Fibroblast of skin of abdomen (primary cell): ENCODE measurements at regions not wholly inside any gene's neighbourhood (a gene's known extent, or its start where the extent isn't known, plus 50 kb on each side); places are given as distances from the start of the nearest gene placed in this dataset.
A peak's percentile ranks its signal among the peaks of the same experiment; 100 is the strongest.
"Not testable (repeated sequence)": the region's sequence is repeated elsewhere in the genome, so short reads cannot be mapped to it uniquely, and the experiment has no call there.

ENCODE experiments used
- DNase-seq: peaks from one replicate; pipeline ENCODE4 v3.0.0-alpha.2; 2013

DNA sequence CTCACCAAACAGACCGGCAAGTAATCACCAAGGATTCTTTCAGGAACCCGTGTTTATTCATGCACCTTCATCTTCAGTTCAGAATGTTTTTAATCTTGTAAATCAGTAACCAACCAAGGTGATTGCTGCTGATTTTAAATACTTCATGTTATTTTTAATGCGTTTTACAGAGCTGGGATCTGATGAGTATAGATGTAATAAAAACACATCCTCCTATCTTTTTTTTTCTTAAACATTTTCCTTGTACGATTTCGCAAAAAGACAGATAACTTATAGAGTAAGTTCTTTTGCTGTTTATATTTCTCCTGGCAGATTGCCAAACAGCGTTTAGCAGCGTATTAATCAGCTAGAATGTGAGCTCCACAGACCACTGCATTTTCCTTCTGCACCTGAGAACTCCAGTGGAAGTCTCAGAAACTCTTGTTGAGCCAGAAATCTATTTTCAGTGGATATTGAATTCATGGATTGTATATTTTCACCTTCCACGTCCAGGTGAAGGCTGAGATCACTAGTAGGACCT is 397.8 kb upstream of the NRP1 start:
- DNase-seq: no peak

DNA sequence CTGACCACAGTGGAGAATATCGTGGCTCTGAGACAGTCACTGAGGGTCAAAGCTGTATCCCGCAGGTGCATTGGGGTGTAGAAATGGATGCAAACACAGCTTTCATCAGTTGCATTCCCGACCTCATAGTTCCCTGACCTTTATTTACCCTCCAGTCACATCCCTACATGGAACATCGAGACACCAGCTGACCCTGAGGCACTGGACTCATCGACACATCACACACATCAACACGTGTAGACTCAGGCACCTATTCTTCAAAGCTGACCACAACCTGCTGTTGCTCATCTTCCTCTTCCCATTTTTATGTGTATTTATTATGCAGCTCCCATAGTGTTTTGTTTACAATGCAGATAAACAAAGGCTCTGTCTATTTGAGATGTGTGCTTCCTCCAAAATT is 396.9 kb upstream of the NRP1 start:
- DNase-seq: no peak

DNA sequence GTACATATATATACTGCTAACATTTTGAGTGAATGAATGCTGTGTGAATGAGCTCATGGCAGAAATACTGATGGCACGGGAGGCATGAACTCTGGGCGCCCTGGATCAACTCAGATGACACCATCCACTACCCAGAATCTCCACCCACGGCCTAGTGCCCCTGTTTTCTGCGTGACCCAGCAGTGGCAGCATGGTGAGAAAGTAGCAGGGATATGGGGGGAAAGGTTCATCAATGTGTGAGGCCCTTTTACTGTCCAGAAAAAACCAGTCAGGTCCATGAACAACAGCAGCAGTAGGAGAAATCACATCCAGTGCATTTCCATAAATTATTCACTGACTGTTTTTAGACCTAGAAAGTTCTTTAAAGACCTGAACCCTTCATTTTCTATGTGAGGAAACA is 391.0 kb upstream of the NRP1 start:
- DNase-seq: no peak

DNA sequence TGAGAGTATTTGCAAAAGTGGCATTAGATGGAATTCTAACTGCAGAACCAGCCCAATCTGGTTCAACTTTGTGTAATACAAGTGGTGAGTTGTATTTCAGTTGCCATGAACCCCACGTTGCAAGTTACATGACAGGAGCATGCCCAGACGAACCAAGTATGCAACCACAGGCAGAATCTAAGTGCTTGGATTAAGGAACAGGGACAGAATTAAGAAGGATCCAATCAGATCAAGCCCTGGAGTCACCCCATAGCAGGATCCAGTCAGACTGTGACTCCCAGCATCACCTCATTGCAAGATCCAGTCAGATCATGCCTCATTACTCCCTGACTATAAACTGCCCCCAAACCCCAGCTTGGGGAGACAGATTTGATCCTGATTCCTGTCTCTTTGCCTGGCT is 388.7 kb upstream of the NRP1 start:
- DNase-seq: no peak

DNA sequence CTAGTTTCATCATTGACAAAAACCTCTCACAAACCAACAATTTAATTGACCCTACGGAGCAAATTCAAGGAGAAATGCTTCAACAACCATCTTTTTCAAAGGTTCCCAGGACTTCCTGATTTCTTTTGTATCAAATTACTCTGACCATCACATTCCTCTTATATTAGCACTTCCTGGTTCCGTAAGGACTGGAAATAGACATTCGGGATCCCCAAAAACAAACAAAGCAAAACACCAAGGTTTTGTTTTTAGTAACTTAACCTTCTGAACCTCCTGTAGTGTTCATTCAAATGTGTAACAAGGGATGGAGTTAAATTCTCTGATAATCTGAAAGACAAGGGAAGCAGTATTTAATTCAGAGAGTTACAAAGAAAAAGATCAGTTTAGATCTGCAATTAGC is 387.6 kb upstream of the NRP1 start:
- no peak for DNase-seq

DNA sequence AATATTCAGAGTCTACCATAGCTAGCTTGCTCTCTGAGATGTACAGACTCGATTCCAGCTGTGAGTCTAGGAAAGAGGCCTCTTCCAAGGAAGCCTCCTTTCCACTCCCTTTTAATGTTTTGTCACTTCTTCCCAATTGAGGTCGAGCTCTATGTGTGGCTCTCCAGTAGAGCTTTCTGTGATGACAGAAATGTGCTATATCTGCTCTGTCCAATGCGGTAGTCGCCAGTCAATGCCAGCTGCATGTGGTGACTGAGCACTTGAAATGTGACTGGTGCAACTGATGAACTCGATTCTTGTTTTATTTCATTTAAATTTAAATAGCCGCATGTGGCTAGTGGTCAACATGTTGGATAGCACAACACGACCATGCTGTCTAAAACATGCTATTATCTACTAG is 387.0 kb upstream of the NRP1 start:
- no peak for DNase-seq

DNA sequence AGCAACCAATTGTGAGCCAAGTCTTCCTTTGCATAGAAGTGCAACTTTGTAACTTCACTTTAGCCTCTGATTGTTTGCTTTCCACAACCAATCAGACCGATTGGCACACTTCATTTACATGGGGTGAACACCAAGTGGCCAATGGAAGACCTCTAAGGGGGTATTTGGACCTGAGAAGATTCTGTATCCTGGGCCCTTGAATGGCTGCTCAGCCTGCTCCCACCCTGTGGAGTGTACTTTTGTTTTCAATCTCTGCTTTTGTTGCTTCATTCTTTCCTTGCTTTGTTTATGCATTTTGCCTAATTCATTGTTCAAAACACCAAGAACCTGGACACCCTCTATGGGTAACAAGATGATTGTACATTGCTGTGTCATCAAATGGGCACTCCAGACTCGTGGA is 385.7 kb upstream of the NRP1 start:
- DNase-seq: no peak

DNA sequence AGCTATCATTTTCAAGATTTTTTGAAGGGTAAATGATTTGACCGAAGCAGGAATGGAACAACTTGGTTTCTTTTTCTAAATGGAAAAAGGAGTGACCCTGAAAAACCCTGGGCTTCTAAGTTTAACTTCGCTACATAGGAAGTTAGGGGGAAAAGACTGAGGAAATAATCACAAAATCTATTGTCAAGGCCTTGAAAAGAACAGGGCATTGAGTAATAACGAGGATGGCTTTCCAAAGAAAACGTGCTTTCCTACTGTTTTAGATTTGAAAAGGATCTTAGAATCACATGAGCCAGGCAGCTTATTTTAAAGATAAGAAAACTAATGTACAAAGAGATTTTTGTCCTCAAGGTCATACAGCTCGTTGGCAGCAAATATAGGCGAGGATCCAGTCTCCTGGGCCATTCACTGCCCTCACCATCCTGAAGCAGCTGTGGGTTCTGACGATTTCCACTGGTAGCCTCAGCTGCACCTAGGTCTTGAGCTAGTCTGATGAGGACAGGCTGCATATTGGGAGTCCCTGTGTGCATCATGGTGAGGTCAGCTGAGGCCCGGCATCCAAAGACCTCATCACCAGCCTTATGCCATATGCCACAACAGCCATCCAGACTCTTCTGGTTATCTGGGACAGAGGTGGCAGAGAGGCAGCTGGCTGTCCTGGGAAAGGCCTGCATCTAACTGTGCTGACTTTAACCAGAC is 384.7 kb upstream of the NRP1 start:
- no peak for DNase-seq

DNA sequence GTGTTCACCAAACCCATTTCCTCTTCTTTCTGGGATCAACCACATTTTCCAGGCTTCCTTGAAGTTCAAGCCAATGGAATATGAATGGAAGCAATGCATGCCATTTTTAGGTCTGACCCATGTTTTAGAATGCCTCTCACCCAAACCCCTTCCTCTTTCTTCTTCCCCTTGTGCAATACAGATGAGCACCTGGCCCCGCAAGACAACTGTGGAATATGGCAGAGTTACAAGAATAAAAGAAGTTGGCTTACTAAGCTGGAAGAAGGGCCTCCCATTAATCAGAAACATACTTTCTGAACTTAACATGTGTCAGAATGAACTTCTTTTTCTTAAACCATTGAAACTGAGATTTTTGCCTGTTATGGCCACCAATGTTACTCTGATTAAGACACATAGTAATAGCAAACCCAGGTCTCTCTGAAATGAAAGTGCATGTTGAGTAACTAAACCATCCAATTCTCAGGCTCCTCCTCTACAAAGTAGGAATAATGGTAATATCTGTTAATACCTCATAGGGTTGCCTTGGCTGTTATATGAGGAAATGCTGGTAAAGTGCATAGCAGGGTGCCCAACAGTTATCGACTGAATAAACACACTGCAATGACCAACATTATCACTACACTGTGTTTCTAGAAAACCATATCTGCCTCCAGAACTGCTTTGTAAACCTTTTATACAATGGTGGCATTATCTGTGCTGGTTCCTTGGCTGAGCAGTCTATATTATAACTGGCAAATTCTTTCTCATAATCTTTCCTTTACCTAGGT is 382.2 kb upstream of the NRP1 start:
- peak; percentile 12 for DNase-seq

DNA sequence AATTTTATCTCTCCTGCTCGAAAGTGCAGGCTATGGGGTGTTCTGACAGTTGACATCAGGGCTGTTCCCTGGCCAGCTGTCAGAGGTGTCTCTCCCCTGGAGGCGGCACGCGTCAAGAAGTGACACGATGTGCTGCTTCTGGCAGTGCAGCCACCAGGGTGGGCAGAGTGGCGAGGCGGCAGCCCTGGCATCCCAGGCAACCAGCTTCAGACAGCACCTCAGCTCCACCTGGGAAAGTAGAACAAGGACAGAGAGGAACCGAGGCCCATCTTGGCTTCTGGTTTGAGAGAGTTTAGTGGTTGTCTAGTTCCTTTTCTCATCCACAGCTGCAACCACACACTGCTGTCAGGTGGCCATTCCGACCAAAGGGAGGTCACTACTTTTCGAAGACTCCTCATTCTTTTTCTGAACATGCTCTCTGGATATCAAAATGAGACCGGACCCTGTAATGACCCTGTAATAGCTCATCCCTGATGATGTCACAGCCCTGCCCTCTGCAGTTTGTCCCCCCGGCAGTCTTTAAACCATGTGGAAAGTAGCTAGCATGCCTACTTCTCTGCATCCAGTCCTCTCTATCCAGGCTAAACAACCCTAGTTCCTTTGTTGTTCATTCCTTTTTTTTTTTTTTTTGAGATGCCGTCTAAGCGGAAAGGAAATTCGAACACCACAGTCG is 381.0 kb upstream of the NRP1 start:
- DNase-seq: no peak

DNA sequence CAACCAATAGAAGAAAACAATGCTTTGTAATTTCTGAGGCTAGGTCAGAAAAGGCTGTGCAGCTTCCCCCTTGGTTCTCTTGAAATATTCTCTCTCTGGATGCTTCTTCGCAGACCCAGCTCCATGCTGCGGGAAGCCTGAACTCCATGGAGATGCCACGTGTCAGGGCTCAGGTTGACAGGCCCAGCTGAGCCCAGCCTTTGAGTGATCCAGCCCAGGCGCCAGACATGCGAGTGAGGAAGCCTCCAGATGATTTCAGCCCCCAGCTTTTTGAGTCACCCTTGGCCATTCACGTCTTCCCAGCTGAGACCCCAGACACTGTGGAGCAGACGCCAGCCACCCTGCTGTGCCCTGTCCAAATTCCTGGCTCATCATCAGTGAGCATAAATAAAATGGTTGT is 378.4 kb upstream of the NRP1 start:
- DNase-seq: no peak

DNA sequence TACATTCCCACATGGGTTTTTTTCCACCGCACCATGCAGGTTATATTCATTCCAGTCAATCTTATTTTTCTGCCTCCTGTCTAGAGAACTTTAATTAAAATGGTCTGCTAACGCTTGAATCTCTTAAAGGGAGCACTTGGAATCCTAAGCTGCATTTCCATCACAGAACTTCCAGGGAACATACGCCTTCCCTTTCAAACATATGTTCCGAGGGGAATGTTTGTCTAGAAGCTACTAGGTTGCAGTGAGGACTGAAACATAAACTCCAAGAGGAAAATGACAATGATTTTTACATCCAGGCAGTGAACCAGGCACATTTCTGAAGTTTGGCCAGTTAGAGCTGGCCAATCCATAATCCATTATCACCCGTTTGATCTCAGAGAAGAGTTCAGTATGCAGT is 375.5 kb upstream of the NRP1 start:
- no peak for DNase-seq

DNA sequence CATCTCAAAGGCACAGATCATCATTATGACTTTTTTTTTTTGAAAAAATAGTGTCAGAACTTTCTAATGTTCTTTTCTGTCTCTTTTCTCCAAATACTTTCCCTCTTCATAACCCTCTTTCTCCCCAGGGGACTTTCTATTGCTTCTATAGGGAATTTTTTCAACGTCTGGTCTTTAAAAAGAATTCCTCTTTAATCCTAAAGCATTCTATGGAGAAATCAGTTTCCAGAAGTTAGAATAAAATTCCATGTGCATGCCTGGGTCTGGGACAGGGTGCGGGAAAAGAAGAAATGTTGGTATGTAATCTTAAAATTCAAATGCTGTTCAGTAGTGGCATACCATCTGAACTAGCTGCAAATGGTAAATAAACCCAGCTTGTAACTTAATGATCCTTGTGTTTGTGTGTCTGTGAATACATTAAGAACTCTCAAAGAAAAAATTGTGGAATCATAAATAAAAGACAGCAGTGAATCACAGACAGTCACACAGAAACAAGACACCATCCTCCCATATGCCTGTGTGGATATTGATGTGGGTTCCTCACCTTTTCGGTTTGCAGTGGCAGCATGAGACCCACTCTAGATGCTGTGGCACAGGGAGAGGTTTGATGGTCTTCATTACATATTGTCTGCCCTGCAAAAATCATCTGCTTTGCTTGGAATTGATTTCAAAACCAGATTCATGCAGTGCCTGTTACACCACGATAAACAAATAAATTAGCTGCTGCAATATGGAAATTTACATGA is 374.7 kb upstream of the NRP1 start:
- DNase-seq: peak; percentile 58

DNA sequence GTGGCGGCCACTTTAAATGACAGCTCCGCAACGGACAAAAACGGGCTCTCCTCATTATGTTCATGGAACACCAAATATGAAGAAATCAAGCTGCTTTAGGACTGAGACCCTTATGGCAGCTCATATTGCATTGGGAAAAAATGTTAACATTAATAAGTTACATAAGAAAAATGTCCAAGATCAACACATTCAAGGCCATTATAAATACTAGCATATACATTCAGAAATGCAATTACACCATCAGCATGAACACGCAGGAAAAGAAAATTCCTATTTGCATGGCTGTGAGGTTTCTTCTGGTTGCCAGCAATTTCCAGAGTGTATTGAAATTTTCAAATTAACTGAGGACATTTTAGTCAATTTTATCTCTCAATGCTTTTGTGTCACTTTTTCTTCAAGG is 374.1 kb upstream of the NRP1 start:
- DNase-seq: no peak

DNA sequence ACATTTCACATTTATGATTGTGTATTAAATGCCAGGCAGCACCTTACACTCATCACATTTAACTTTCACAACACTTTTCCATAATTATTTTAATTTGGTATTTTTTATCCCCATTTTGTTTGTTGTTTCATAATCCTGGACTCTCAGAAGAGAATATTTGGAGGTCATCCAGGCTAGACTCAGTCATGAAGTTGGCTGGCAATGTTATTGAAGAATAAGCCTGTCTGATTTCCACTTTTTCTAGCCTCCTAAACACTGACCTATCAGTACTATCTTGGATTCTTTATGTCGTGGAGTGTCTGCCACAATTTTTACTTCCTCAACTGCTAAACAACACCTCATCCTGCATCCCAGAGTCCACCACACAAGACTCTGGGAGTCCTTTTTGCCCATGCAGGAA is 372.3 kb upstream of the NRP1 start:
- DNase-seq: no peak

DNA sequence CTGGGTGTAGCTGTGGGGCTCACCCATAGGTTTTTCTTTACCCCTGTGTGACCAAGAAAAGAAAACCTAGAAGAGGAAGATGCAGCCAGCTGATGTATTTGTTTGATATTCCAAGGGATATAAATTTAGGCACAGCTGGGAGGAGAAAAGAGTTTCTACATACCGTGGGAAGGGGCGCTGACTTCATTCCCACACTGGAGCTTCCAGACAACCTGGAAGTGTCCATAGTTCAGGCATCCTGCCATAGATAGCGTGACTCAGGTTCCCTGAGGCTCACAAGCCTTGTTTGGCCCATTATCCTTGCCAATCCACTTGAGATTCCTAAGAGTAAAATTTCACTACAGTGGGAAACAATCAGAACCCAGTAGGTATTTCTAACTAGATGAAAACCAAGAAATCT is 371.7 kb upstream of the NRP1 start:
- peak; percentile 71 for DNase-seq

DNA sequence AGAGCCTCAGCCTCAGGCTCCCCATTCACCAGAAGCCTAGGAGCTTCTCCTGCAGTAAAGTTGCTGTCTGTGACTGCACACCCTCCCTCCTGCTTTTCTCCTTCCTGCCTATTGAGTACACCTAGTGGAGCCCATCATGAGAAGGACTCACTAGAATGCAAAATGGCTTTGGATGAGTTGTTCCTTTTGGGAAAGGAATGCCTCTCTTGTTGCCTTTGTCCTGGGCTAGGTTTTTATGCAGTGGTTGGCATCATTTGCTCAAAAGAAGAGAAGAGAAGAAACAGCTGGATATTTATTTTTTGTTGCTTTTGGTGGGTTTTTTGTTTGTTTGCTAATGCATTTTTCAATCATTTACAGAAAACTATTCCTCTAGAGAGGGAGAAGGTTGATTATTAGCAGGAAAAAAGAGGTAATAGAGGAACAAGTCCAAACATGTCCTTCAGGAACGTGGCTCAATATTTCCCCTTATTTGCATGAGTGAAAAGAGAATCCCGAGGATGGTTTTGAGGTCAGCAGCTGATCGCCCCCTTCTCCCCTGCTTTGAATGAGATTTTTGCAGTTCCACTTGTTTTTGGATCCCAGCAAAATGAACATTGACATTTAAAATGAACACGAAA is 369.9 kb upstream of the NRP1 start:
- DNase-seq: no peak

DNA sequence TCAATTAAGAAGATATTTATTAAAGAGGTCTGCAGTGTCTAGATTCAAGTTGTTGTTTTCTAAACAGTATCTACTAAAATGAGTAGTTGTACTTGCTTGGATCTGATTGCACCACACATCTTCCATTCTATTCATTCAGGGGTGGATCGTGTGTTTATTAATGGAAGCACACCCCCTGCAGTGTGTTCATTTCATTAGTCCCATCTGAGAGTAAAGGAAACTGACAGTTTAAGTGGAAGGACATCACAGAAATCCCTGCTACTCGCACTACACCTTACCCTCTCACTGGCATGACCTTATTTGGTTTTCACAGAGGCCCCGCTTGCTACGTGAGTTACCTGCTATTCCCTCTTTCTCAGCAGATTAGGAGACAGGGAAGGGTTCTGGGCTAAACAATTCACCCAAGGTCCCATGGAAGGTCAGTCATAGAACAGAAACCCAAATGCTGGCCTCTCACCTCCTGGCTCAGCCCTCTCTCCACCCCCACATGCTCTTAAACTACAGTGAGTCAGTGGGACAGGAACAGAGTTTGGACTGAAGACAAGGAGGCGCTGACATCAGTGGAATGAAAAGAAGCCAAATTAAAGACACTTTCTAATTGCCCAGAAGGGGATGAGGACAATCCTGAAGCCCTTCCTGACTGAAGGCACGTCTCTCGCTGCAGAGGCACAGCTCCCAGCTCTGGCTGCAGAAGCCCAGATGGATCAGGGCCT is 369.2 kb upstream of the NRP1 start:
- DNase-seq: peak; percentile 56

DNA sequence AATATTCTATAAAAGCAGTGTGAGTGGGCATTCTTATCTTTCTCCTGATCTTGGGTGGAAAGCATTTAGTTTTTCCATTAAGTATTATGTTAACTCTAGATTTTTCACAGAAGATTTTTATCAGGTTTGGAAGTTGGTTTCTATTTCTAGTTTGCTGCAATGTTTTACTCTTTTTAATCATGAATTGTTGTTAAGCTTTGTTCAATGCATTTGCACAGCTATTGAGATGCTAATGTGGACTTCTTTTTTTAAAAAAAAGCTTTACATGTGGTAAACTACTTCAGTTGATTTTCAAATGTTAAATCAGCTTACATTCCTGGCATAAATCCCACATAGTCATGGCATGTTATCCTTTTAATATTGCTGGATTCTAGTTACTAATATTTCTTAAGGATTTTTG is 363.6 kb upstream of the NRP1 start:
- DNase-seq: peak; percentile 20

DNA sequence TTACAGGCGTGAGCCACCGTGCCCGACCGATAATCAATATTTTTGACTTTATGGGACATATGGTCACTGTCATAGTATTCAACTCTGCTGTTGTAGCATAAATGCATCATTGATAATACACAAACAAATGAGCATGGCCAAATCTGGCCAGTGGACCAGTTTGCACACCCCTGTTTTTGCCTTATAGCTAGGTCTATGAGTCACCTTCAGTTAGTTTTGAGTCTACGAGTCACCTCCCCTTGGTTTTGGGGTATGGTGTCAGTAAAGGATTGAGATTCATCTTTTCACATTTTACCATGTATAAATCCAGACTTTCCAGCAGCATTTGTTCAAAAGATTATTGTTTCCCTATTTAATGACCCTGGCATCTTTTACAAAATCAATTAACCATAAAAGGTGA is 362.5 kb upstream of the NRP1 start:
- DNase-seq: peak; percentile 20

DNA sequence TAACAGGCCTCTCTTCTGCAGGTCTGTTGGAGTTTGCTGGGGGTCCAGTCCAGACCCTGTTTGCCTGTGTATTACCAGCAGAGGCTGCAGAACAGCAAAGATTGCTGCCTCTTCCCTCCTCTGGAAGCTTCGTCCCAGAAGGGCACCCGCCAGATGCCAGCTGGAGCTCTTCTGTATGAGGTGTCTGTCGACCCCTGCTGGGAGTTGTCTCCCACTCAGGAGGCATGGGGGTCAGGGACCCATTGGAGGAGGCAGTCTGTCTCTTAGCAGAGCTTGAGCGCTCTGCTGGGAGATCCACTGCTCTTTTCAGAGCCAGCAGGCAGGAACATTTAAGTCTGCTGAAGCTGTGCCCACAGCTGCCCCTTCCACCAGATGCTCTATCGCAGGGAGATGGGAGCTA is 361.1 kb upstream of the NRP1 start:
- DNase-seq: no peak

DNA sequence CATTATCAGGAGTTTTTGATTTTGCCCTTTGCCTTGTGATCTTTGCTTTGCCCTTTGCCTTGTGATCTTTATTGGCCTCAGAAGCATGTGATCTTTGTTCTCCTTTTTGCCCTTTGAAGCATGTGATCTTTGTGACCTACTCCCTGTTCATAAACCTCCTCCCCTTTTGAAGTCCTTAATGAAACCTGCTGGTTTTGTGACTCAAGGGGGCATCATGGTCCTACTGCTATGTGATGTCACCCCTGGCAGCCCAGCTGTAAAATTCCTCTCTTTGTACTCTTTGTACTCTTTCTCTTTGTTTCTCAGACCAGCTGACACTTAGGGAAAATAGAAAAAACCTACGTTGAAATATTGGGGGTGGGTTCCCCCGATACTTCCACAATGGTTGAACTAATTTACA is 356.1 kb upstream of the NRP1 start:
- DNase-seq: not testable (repeated sequence)
